ENCODE measurements at regions not wholly inside any gene's neighbourhood (a gene's known extent, or its start where the extent isn't known, plus 50 kb on each side); places are given as distances from the start of the nearest gene placed in this dataset.
A peak's percentile ranks its signal among the peaks of the same experiment; 100 is the strongest.
"Not testable (repeated sequence)": the region's sequence is repeated elsewhere in the genome, so short reads cannot be mapped to it uniquely, and the experiment has no call there.

GRCh38 chr13:24617256-24618010, 62.8 kb upstream of the ATP12A start:
- DNase-seq (ENCODE audit: low spot score), result no peak

GRCh38 chr13:24618011-24618955, 61.9 kb upstream of the ATP12A start:
- no peak for DNase-seq (ENCODE audit: low spot score)

DNA sequence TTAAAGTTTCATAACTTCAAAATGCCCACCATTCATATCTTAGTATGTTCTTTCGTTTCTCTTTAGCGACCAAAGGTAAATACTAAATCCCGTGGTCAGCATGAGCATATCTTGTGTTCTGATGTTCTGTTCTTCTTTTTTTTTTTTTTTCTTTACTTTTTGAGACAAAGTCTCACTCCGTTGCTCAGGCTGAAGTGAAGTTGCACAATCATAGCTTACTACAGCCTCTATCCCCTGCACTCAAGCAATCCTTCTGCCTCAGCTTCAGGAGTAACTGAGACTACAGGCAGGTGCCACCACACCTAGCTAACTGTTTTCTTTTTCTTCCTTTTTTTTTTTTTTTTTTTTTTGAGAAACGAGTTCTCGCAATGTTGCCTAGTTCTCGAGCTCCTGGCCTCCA, 60.9 kb upstream of the ATP12A start:
- no peak for DNase-seq (ENCODE audit: low spot score)

DNA sequence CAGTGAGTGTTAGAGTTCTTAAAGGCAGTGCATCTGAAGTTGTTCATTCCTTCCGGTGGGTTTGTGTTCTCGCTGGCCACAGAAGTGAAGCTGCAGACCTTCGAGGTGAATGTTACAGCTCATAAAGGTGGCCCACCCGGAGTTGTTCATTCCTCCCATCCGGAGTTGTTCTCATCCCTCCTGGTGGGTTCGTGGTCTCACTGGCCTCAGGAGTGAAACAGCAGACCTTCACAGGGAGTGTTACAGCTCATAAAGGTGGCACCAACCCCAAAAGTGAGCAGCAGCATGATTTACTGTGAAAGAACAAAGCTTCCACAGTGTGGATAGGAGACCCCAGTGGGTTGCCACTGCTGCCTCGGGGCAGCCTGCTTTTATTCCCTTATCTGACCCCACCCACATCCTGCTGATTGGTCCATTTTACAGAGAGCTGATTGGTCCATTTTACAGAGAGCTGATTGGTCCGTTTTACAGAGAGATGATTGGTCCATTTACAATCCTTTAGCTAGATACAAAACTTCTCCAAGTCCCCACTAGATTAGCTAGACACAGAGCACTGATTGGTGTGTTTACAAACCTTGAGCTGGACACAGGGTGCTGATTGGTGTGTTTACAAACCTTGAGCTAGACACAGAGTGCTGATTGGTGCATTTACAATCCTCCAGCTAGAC, 57.6 kb upstream of the ATP12A start:
- not testable (repeated sequence) for DNase-seq (ENCODE audit: low spot score)

DNA sequence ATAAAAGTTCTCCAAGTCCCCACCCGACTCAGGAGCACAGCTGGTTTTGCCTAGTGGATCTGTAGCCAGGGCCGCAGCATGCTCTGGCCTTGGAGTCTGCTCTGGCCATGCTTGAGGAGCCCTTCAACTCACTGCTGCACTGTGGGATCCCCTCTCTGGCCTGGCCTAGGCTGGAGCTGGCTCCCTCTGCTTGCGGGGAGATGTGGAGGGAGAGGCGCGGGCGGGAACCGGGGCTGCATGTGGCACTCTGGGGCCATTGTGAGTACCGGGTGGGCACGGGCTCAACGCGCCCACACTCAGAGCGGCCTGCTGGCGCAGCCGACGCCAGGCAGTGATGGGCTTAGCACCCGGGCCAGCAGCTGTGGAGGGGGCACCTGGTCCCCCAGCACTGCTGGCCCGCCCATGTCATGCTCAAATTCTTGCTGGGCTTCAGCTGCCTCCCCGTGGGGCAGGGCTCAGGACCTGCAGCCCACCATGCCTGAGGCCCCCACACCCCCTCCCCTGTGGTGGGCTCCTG, 57.0 kb upstream of the ATP12A start:
- no peak for DNase-seq (ENCODE audit: low spot score)

- DNase-seq (ENCODE audit: low spot score), result no peak
Measured at GRCh38 chr13:24624363-24624762, 55.8 kb upstream of the ATP12A start.

DNA sequence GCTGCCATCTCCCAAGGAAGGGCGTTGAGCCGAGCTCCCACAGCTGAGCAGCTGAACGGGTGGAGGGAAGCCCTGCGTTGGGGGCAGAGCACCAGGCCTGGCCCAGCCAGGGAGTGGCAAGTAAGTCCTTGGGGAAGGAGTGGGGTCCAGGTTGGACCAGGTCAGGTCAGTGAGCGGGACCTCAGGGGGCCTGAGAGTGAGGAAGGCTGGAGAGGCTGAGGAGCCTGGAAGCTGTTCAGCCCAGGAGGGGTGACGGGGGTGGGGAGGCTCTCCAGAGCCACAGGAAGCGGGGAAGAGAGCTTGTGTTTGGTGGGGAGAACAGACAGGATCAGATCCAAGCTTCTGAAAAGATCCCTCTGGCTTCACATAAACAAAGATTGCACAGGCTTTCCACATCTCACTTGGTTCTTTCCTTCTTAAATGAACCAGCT, 55.4 kb upstream of the ATP12A start:
- DNase-seq (ENCODE audit: low spot score), result peak; percentile 19

DNA sequence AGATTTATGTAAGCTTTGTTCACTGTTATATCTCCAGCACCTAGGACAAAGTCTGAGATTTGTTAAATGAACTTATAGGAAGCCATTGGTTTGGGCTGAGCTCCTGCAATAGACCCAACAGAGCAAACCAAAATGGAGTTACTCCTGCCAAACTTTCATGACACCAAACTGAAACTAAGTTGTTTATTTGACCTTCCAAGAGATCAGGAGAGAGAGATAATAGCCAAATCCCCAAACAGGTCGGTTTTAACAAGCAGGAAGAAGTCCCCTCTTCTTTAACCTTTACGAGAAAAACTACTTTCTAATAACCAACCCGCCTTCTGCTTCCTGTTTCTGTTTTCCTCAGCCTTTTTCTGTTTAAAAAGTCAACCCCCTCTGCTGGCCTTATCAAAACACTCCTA, 54.9 kb upstream of the ATP12A start:
- no peak for DNase-seq (ENCODE audit: low spot score)

DNA sequence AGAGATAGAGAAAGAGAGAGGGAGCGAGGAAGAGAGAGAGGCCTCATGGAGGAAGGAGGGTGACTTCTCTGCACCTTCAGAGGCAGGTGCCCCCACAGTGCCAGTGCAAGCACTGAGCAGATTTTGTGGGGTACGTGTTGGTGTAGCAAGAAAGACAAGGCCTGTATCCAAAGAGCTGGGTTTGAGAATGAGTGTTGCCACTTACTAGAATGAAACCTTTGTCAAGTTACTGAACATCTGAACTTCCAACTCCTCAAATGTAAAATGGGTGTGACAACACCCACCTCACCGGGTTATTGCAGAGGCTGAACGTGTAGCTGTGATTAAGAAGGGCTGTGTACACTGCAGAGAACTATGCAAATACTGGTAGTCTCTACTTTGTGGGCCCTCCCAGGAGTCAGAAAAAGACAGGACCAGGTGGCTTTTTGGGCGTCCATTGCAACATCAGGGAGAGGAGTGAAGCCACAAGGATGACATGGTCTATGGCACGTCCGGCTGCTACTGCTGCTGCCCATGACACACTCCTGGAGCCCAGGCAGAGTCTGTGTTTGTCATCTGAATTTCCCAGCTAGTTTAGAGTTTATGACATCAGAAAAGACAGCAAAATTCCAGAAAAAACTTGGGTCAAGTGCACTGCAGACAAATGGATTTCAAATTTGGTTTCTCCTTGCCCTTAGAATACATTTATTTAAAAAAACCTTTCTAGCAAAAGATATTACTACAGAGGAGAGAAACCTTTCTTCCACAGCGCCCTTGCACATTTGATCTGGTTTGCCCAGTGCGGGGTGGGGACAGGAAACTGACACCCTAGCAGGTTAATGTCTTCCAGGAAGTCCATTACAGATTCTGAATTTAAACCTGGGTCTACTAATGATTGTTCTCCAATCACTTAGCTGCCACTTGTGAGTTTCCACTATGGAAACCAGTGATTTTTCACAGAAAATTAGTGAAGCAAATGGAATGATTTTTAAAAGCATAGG, 54.0 kb upstream of the ATP12A start:
- no peak for DNase-seq (ENCODE audit: low spot score)

- no peak for DNase-seq (ENCODE audit: low spot score)
Measured at GRCh38 chr13:24627090-24627714, 53.0 kb upstream of the ATP12A start.

DNA sequence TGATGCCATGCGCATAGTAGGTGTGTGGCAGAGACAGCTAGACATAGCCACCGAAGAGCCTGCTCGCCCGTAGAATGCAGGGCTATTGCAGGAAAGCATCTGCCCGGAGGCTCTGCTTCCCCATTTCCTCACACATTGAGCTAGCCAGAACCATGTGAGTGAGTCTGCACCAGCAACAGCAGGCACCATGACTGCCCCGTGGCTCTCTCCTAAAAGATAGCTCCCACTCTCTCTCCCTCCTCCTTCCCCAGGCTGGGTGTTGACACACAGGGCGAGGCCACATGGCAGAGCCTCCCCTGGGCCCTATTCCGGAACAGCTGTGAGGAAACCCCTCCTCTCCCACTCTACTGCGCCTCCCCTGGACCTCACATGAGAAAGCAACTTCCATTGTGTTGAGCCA, 52.3 kb upstream of the ATP12A start:
- DNase-seq (ENCODE audit: low spot score), result no peak

DNA sequence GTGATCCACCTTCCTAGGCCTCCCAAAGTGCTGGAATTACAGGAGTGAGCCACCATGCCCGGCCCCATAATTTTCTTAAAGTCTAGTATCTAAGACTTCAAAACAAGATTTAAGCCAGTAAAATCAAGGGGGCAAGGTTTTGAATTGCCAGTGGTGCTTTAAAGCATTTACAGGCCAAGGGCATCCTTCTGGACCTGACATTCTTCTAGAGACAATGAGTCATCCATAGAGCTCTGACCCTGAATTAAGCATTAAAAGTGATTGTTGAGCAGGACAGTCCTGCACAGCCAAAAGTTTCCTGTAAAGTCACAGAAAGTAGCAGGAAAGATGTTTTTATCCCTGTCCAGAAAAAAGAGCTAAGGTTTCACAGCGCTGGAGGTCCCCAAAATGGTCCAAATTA, 50.9 kb upstream of the ATP12A start:
- no peak for DNase-seq (ENCODE audit: low spot score)

DNA sequence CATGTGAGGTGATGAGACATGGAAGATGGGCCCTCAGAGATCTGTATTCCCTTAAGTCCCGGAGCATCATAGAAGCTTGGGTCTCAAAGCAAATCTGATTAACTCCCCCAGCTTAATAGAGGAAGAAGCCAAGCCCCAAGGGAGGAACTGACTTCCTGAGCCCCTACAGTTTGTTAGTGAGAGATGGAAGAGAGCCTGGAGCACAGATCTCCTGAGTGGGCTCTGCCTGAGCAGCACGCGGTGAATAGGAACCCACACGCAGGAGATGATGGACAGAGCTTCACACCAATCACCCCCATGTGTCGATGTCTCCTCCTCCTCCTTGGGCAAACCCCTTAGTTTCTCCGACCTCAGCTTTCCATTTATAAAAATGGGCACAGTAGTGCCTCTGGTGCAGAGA, 50.1 kb upstream of the ATP12A start:
- DNase-seq (ENCODE audit: low spot score), result no peak

All from umbilical cord (tissue), 1 donor.